Smooth muscle cell (in vitro differentiated cells): ENCODE measurements at regions not wholly inside any gene's neighbourhood (a gene's known extent, or its start where the extent isn't known, plus 50 kb on each side); places are given as distances from the start of the nearest gene placed in this dataset.

Source experiments
- DNase-seq: peaks from one replicate; lab custom pipeline; 2025; ENCODE audit not compliant: unreplicated experiment; lab: John Stamatoyannopoulos, UW
- H2AFZ ChIP-seq: fragments of 200-600 bp; sonication (generic); 2 replicates; pipeline ENCODE4 v1.6.0; 2016; ENCODE audit warnings: antibody characterized with exemption, low read depth, mild to moderate bottlenecking
- H3F3A ChIP-seq: fragments of 200-600 bp; sonication (generic); 2 replicates; pipeline ENCODE4 v1.6.0; 2017; ENCODE audit warnings: antibody characterized with exemption, low read depth
- H3K27ac ChIP-seq: fragments of 200-600 bp; sonication (generic); 2 replicates; pipeline ENCODE4 v1.5.1; 2016; ENCODE audit warnings: low read depth, mild to moderate bottlenecking
- H3K27me3 ChIP-seq: fragments of 200-600 bp; sonication (generic); 2 replicates; pipeline ENCODE4 v1.6.1; 2016; ENCODE audit warnings: low read depth, mild to moderate bottlenecking
- H3K36me3 ChIP-seq: fragments of 200-600 bp; sonication (generic); 2 replicates; pipeline ENCODE4 v1.5.1; 2016; ENCODE audit warnings: low read depth
- H3K4me1 ChIP-seq: fragments of 200-600 bp; sonication (generic); 2 replicates; pipeline ENCODE4 v1.5.1; 2016; ENCODE audit warnings: low read depth
- H3K4me2 ChIP-seq: fragments of 200-600 bp; sonication (generic); 2 replicates; pipeline ENCODE4 v1.6.0; 2016; ENCODE audit warnings: mild to moderate bottlenecking
- H3K4me3 ChIP-seq: fragments of 200-600 bp; sonication (generic); 2 replicates; pipeline ENCODE4 v1.5.1; 2016; ENCODE audit warnings: mild to moderate bottlenecking
- H3K79me2 ChIP-seq: fragments of 200-600 bp; sonication (generic); 2 replicates; pipeline ENCODE4 v1.6.0; 2016; ENCODE audit warnings: low read depth, mild to moderate bottlenecking
- H3K9ac ChIP-seq: fragments of 200-600 bp; sonication (generic); 2 replicates; pipeline ENCODE4 v1.6.0; 2016; ENCODE audit warnings: low read depth
- H3K9me3 ChIP-seq: fragments of 200-600 bp; sonication (generic); replicated peaks from 2 replicates; pipeline ENCODE4 v1.5.1; 2016; ENCODE audit warnings: low read depth
- H4K20me1 ChIP-seq: fragments of 200-600 bp; sonication (generic); 2 replicates; pipeline ENCODE4 v1.6.0; 2016; ENCODE audit warnings: low read depth
- CTCF ChIP-seq: fragments of 200-600 bp; sonication (generic); IDR thresholded peaks from 2 replicates; pipeline ENCODE4 v1.5.1; 2017; ENCODE audit warnings: borderline replicate concordance, mild to moderate bottlenecking, antibody characterized with exemption; ENCODE audit not compliant: insufficient read depth, poor library complexity, severe bottlenecking
- WGBS: methylation state at CpG from one replicate; pipeline ENCODE4 v1.1.7; 2016; ENCODE audit warnings: low lambda C conversion rate; 5-methylcytosine and 5-hydroxymethylcytosine counted together

- Histone ChIP-seq H3K9me3 (no peaks in the 10 kb centered on the region), H3K9ac (no peak overlapping the region), H3K27me3 (no peaks in the 10 kb centered on the region), H2AFZ (peak overlapping the region; percentile 69), H3K27ac (no peak overlapping the region), H3K4me3 (no peak overlapping the region), H3K79me2 (no peaks in the 10 kb centered on the region), H3K36me3 (no peaks in the 10 kb centered on the region), H3K4me1 (no peaks in the 10 kb centered on the region), H3K4me2 (no peak overlapping the region), H3F3A (no peaks in the 10 kb centered on the region), H4K20me1 (no peaks in the 10 kb centered on the region)
- DNase-seq, result no peak
- 66% methylated on average over 2 of the region's 2 CpGs for WGBS
- TF ChIP-seq CTCF, result no peak
Observed at GRCh38 chr13:105370011-105370650, 1165.3 kb downstream of the EFNB2 start.

DNA sequence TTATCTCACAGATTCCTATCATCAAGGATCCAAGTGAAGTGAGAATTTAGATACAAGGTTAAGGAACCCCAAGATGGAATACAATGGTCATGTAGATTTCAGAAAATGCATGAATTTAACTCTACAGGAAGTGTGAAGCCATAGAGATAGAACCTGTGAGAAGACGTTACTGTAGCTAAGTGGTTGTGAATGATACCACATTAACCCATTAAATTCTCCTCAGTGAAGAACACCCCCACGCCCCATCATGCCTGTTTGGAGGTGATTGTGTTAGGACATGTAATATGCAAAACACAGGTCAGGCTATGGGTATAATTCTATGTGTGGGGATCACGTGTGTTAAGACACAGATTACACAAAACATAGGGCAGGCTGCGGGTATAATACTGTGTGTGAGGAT lies 1166.7 kb downstream of the EFNB2 start:
- H3K4me1 ChIP-seq, result peaks cover 2% of the 10 kb centered on the region
- TF ChIP-seq CTCF, result no peak
- H2AFZ ChIP-seq, result no peak overlapping the region
- no peaks in the 10 kb centered on the region for H3K36me3 ChIP-seq
- H3K9me3 ChIP-seq, result no peaks in the 10 kb centered on the region
- no peaks in the 10 kb centered on the region for H3K27me3 ChIP-seq
- no peak for DNase-seq
- no peak overlapping the region for H3K4me2 ChIP-seq
- H3K4me3 ChIP-seq, result no peak overlapping the region
- WGBS, result 94% methylated on average over 4 of the region's 4 CpGs
- H3K9ac ChIP-seq, result no peak overlapping the region
- H3K27ac ChIP-seq, result no peak overlapping the region
- no peaks in the 10 kb centered on the region for H3K79me2 ChIP-seq
- H3F3A ChIP-seq, result no peaks in the 10 kb centered on the region
- no peaks in the 10 kb centered on the region for H4K20me1 ChIP-seq

DNA sequence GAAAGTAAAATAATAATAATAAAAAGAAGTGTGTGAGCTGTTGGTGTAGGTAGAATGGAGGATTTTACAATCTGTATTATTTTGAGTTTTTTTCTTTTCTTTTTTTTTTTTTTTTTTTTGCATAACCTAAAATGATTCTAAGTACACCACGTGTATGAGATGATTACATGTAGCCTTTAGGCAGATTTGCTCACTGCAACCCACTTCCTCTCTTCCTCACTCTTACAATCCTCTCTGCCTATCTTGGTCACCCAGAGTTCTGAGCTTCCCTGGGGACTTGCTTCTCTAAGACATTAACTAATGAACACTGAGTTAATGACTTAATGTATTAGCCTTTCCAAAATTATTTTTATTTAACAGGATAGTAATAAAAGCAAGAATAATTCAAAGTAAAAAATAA lies 1169.6 kb downstream of the EFNB2 start:
- no peak overlapping the region for H3K27ac ChIP-seq
- no peak overlapping the region for H3K9ac ChIP-seq
- H3K79me2 ChIP-seq, result no peaks in the 10 kb centered on the region
- no peaks in the 10 kb centered on the region for H3F3A ChIP-seq
- 47% methylated on average over 1 of the region's 1 CpG for WGBS
- no peaks in the 10 kb centered on the region for H3K36me3 ChIP-seq
- H2AFZ ChIP-seq, result no peak overlapping the region
- H3K4me1 ChIP-seq, result peaks cover 12% of the 10 kb centered on the region
- H3K4me3 ChIP-seq, result no peak overlapping the region
- DNase-seq, result no peak
- H3K9me3 ChIP-seq, result no peaks in the 10 kb centered on the region
- H3K4me2 ChIP-seq, result no peak overlapping the region
- no peaks in the 10 kb centered on the region for H3K27me3 ChIP-seq
- TF ChIP-seq CTCF, result no peak
- no peaks in the 10 kb centered on the region for H4K20me1 ChIP-seq

DNA sequence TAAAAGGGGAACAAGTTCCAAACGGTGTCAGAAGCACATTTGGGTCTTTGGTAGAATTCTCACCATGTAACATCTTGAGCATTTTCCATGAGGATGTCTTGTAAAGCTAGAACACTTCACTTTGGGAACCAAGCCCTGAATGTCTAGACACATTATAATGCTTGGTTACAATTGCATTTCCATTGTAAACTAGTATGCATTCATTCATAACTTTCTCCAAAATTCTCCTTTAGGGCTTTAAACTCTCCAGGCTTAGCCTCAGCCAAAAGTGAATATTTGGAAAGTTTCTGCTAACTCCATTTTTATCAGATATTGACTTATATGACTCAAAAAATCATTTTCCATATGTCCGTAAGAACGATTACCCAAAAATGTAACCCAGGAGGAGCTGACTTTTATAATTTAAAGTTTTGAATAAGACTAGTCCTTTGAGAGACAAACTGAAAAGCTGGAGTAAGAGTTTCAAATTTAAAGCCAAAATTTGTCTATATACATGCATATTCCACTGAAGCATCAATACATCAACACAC lies 1170.4 kb downstream of the EFNB2 start:
- no peak overlapping the region for H3K9ac ChIP-seq
- no peak overlapping the region for H3K4me3 ChIP-seq
- TF ChIP-seq CTCF, result no peak
- H3K9me3 ChIP-seq, result no peaks in the 10 kb centered on the region
- DNase-seq, result no peak
- H2AFZ ChIP-seq, result no peak overlapping the region
- H3K4me1 ChIP-seq, result peaks cover 12% of the 10 kb centered on the region
- H3K27me3 ChIP-seq, result no peaks in the 10 kb centered on the region
- H3K79me2 ChIP-seq, result no peaks in the 10 kb centered on the region
- H3F3A ChIP-seq, result no peaks in the 10 kb centered on the region
- no peaks in the 10 kb centered on the region for H3K36me3 ChIP-seq
- no peak overlapping the region for H3K4me2 ChIP-seq
- H3K27ac ChIP-seq, result no peak overlapping the region
- H4K20me1 ChIP-seq, result no peaks in the 10 kb centered on the region
- WGBS, result 93% methylated on average over 3 of the region's 3 CpGs
